ENCODE measurements at regions not wholly inside any gene's neighbourhood (a gene's known extent, or its start where the extent isn't known, plus 50 kb on each side); places are given as distances from the start of the nearest gene placed in this dataset.

DNA sequence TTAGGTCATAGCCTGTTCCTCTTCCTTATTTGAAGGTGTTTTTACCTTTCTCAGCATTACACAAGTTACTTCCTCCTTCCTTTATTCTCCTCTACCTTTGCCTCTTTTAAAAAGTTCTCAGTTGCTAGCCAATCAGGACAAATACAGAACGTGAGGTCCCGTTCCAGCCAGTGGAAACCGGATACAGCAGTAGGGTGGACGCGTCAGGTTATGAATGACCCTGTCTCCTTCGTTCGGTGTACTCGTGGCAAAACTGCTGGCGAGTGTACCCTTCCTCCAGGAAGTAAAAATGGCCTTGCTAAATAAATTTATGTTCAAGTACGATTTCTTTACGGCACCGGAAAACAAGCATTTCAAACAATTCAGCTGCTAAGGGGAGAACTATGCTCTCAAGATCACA is 77.0 kb upstream of the MLN start:
- DNase-seq (ENCODE audit: low read depth in 2 of 2) = no peak
- H3K27ac ChIP-seq (ENCODE audit: insufficient read depth, low read length) = no peak overlapping the region
- no peaks in the 10 kb centered on the region for H4K20me1 ChIP-seq (ENCODE audit: control insufficient read depth, extremely low read depth, insufficient read depth, low read length)
- H3K4me3 ChIP-seq (replicated peaks in 1 of 4; ENCODE audit: control extremely low read depth in 1 of 4, insufficient read depth in 1 of 4, low read depth in 3 of 4, low read length in 4 of 4) = no peak overlapping the region
- no peaks in the 10 kb centered on the region for H3K9me3 ChIP-seq (ENCODE audit: control insufficient read depth, insufficient read depth, low read depth, low read length)
- no peak overlapping the region for H2AFZ ChIP-seq (ENCODE audit: low read length)
- no peak overlapping the region for H3K9ac ChIP-seq (ENCODE audit: insufficient read depth, low read length)
- no peaks in the 10 kb centered on the region for H3K36me3 ChIP-seq (ENCODE audit: control insufficient read depth, insufficient read depth, low read length)
- TF ChIP-seq, protein P1, sequence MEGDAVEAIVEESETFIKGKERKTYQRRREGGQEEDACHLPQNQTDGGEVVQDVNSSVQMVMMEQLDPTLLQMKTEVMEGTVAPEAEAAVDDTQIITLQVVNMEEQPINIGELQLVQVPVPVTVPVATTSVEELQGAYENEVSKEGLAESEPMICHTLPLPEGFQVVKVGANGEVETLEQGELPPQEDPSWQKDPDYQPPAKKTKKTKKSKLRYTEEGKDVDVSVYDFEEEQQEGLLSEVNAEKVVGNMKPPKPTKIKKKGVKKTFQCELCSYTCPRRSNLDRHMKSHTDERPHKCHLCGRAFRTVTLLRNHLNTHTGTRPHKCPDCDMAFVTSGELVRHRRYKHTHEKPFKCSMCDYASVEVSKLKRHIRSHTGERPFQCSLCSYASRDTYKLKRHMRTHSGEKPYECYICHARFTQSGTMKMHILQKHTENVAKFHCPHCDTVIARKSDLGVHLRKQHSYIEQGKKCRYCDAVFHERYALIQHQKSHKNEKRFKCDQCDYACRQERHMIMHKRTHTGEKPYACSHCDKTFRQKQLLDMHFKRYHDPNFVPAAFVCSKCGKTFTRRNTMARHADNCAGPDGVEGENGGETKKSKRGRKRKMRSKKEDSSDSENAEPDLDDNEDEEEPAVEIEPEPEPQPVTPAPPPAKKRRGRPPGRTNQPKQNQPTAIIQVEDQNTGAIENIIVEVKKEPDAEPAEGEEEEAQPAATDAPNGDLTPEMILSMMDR (conservative IDR thresholded peaks at IDR 0.05 in 1 of 2, IDR thresholded peaks at IDR 0.05 in 1 of 2; ENCODE audit: low read depth in 1 of 2, low read length in 2 of 2) = no peak
- TF ChIP-seq EZH2 (IDR thresholded peaks at IDR 0.05; ENCODE audit: low read length, missing control alignments) = no peak
- peaks cover 2% of the 10 kb centered on the region for H3K4me1 ChIP-seq (ENCODE audit: control insufficient read depth, extremely low read depth, insufficient read depth, low read length)
- no peaks in the 10 kb centered on the region for H3K79me2 ChIP-seq (ENCODE audit: control insufficient read depth, insufficient read depth, low read length)
- H3K27me3 ChIP-seq (ENCODE audit: control insufficient read depth, insufficient read depth, low read length) = peaks cover 5% of the 10 kb centered on the region
- no peak overlapping the region for H3K4me2 ChIP-seq (ENCODE audit: extremely low read depth, insufficient read depth, low read length)

DNA sequence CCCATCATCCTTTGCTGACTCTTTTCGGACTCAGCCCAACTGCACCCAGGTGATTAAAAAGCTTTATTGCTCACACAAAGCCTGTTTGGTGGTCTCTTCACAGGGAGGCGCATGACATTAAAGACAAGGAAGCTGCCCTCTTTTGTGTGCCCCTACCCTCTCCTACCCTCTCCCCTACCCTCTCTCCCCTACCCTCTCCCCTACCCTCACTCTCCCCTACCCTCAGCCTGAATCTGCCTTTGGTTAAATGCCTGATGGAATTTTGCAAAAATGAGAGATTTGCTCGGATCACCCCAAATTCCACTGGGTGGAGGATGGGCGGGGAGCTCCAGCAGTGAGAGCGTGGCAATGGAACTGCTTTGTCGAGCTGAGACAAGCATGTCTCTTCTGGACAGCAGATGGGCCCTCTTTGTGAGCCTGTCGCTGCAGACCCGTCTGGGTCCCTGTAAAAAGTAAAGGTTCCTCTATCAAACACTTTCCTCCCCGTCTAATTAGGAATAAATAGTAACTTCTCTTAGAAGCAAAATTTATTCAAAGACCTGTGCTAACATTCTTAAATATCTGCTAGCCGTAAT is 76.4 kb upstream of the MLN start:
- H3K27ac ChIP-seq (ENCODE audit: insufficient read depth, low read length) = no peak overlapping the region
- H4K20me1 ChIP-seq (ENCODE audit: control insufficient read depth, extremely low read depth, insufficient read depth, low read length) = no peaks in the 10 kb centered on the region
- H3K4me2 ChIP-seq (ENCODE audit: extremely low read depth, insufficient read depth, low read length) = no peak overlapping the region
- TF ChIP-seq, protein P1 (conservative IDR thresholded peaks at IDR 0.05 in 1 of 2, IDR thresholded peaks at IDR 0.05 in 1 of 2; ENCODE audit: low read depth in 1 of 2, low read length in 2 of 2) = no peak
- no peak overlapping the region for H2AFZ ChIP-seq (ENCODE audit: low read length)
- H3K4me1 ChIP-seq (ENCODE audit: control insufficient read depth, extremely low read depth, insufficient read depth, low read length) = peaks cover 2% of the 10 kb centered on the region
- no peak overlapping the region for H3K9ac ChIP-seq (ENCODE audit: insufficient read depth, low read length)
- no peaks in the 10 kb centered on the region for H3K79me2 ChIP-seq (ENCODE audit: control insufficient read depth, insufficient read depth, low read length)
- H3K9me3 ChIP-seq (ENCODE audit: control insufficient read depth, insufficient read depth, low read depth, low read length) = no peaks in the 10 kb centered on the region
- H3K36me3 ChIP-seq (ENCODE audit: control insufficient read depth, insufficient read depth, low read length) = no peaks in the 10 kb centered on the region
- no peak overlapping the region for H3K4me3 ChIP-seq (replicated peaks in 1 of 4; ENCODE audit: control extremely low read depth in 1 of 4, insufficient read depth in 1 of 4, low read depth in 3 of 4, low read length in 4 of 4)
- DNase-seq (ENCODE audit: low read depth in 2 of 2) = no peak
- H3K27me3 ChIP-seq (ENCODE audit: control insufficient read depth, insufficient read depth, low read length) = peaks cover 5% of the 10 kb centered on the region

DNA sequence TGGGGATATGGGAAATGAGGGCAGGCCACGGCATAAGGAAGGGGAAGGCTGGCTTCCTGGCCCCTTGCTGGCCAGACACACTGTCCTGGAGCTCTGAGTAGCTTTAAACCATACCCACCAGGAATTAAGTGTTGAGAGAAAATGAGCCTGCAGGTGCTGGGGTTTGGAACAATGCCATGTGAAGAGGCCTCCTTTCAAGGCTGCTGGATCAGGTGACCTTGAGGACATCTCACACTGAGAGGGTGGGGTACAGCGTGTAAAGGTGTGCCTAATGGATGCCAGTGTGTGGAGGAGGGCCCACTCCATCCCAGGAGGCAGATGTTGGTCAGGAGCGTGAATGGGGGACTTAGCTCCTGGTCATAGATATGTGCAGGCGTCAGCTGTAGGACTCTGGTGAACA is 74.8 kb upstream of the MLN start:
- H3K9me3 ChIP-seq (ENCODE audit: control insufficient read depth, insufficient read depth, low read depth, low read length) = no peaks in the 10 kb centered on the region
- no peak for DNase-seq (ENCODE audit: low read depth in 2 of 2)
- no peaks in the 10 kb centered on the region for H3K79me2 ChIP-seq (ENCODE audit: control insufficient read depth, insufficient read depth, low read length)
- no peak overlapping the region for H2AFZ ChIP-seq (ENCODE audit: low read length)
- H3K36me3 ChIP-seq (ENCODE audit: control insufficient read depth, insufficient read depth, low read length) = no peaks in the 10 kb centered on the region
- H3K4me2 ChIP-seq (ENCODE audit: extremely low read depth, insufficient read depth, low read length) = no peak overlapping the region
- H3K4me1 ChIP-seq (ENCODE audit: control insufficient read depth, extremely low read depth, insufficient read depth, low read length) = no peaks in the 10 kb centered on the region
- no peak overlapping the region for H3K27ac ChIP-seq (ENCODE audit: insufficient read depth, low read length)
- H3K27me3 ChIP-seq (ENCODE audit: control insufficient read depth, insufficient read depth, low read length) = peaks cover 14% of the 10 kb centered on the region
- no peak for TF ChIP-seq EZH2 (IDR thresholded peaks at IDR 0.05; ENCODE audit: low read length, missing control alignments)
- TF ChIP-seq, protein P1 (conservative IDR thresholded peaks at IDR 0.05 in 1 of 2, IDR thresholded peaks at IDR 0.05 in 1 of 2; ENCODE audit: low read depth in 1 of 2, low read length in 2 of 2) = no peak
- H3K4me3 ChIP-seq (replicated peaks in 1 of 4; ENCODE audit: control extremely low read depth in 1 of 4, insufficient read depth in 1 of 4, low read depth in 3 of 4, low read length in 4 of 4) = no peak overlapping the region
- H3K9ac ChIP-seq (ENCODE audit: insufficient read depth, low read length) = no peak overlapping the region
- no peaks in the 10 kb centered on the region for H4K20me1 ChIP-seq (ENCODE audit: control insufficient read depth, extremely low read depth, insufficient read depth, low read length)

All from fibroblast of lung (primary cell).